ENCODE measurements at regions not wholly inside any gene's neighbourhood (a gene's known extent, or its start where the extent isn't known, plus 50 kb on each side); places are given as distances from the start of the nearest gene placed in this dataset.

GRCh38 chr2:236341067-236341466, 76.9 kb upstream of the ASB18 start:
- no peak overlapping the region for H3K4me3 ChIP-seq (ENCODE audit: control insufficient read depth in 1 of 2, extremely low read depth in 1 of 2, low read length in 1 of 2)
- Mint-ChIP-seq H3K27ac (no peak overlapping the region), H3K27me3 (peaks cover 5 to 9% of the 10 kb centered on the region in 2 donors), H3K36me3 (no peaks in the 10 kb centered on the region), H3K9me3 (no peaks in the 10 kb centered on the region), H3K4me1 (peaks cover 1 to 4% (median 2%) of the 10 kb centered on the region in 3 donors), H3K4me3 (no peak overlapping the region)
- peaks cover 0 to 39% of the 10 kb centered on the region in 2 experiments for H3K27me3 ChIP-seq (replicated peaks in 1 of 2; ENCODE audit: control insufficient read depth in 2 of 2, extremely low read depth in 1 of 2, insufficient read depth in 2 of 2, low read length in 1 of 2)
- H3K9me3 ChIP-seq, result no peaks in the 10 kb centered on the region
- no peaks in the 10 kb centered on the region for H3K4me1 ChIP-seq (ENCODE audit: control insufficient read depth in 1 of 2, extremely low read depth in 1 of 2, insufficient read depth in 2 of 2, low read length in 2 of 2)
- DNase-seq (no peak), ATAC-seq (replicated peaks in 1 of 4) (no peak)
- H3K36me3 ChIP-seq (ENCODE audit: control insufficient read depth in 2 of 2, extremely low read depth in 1 of 2, insufficient read depth in 1 of 2, low read length in 1 of 2), result no peaks in the 10 kb centered on the region
- WGBS (ENCODE audit: insufficient coverage), result 89% methylated on average over 6 of the region's 14 CpGs
- ChIA-PET POLR2A (no interaction called here), CTCF (no interaction called here)
- H3K27ac ChIP-seq (ENCODE audit: low read length), result no peak overlapping the region

GRCh38 chr2:236341721-236342120, 77.5 kb upstream of the ASB18 start:
- 93% methylated on average over 14 of the region's 14 CpGs for WGBS (ENCODE audit: insufficient coverage)
- H3K9me3 ChIP-seq, result no peaks in the 10 kb centered on the region
- no peak overlapping the region for H3K27ac ChIP-seq (ENCODE audit: low read length)
- ChIA-PET POLR2A (no interaction called here), CTCF (no interaction called here)
- no peak overlapping the region for H3K4me3 ChIP-seq (ENCODE audit: control insufficient read depth in 1 of 2, extremely low read depth in 1 of 2, low read length in 1 of 2)
- H3K27me3 ChIP-seq (replicated peaks in 1 of 2; ENCODE audit: control insufficient read depth in 2 of 2, extremely low read depth in 1 of 2, insufficient read depth in 2 of 2, low read length in 1 of 2), result peaks cover 0 to 34% of the 10 kb centered on the region in 2 experiments
- no peak overlapping the region for H3K27ac Mint-ChIP-seq
- no peaks in the 10 kb centered on the region for H3K36me3 ChIP-seq (ENCODE audit: control insufficient read depth in 2 of 2, extremely low read depth in 1 of 2, insufficient read depth in 1 of 2, low read length in 1 of 2)
- no peaks in the 10 kb centered on the region for H3K36me3 Mint-ChIP-seq
- no peak overlapping the region for H3K4me3 Mint-ChIP-seq
- no peaks in the 10 kb centered on the region for H3K9me3 Mint-ChIP-seq
- H3K27me3 Mint-ChIP-seq, result peaks cover 5 to 8% of the 10 kb centered on the region in 2 donors
- H3K4me1 ChIP-seq (ENCODE audit: control insufficient read depth in 1 of 2, extremely low read depth in 1 of 2, insufficient read depth in 2 of 2, low read length in 2 of 2), result no peaks in the 10 kb centered on the region
- DNase-seq (no peak), ATAC-seq (replicated peaks in 1 of 4) (no peak)
- H3K4me1 Mint-ChIP-seq, result peaks cover 1 to 4% (median 2%) of the 10 kb centered on the region in 3 donors

- no peak overlapping the region for H3K27ac ChIP-seq (ENCODE audit: low read length)
- ChIA-PET POLR2A (no interaction called here), CTCF (interaction anchor here in 1 of 2 donors (0.7 to 0.9 kb wide), 3 partner anchors 10 to 691 kb away, joined by 3 to 4 read pairs (median 3); no protein-coding TSS in a partner anchor)
- H3K4me1 Mint-ChIP-seq, result peaks cover 1 to 4% (median 2%) of the 10 kb centered on the region in 3 donors
- H3K4me3 ChIP-seq (ENCODE audit: control insufficient read depth in 1 of 2, extremely low read depth in 1 of 2, low read length in 1 of 2), result no peak overlapping the region
- no peak overlapping the region for H3K4me3 Mint-ChIP-seq
- DNase-seq, result no peak
- peaks cover 5 to 8% of the 10 kb centered on the region in 2 donors for H3K27me3 Mint-ChIP-seq
- H3K27me3 ChIP-seq (replicated peaks in 1 of 2; ENCODE audit: control insufficient read depth in 2 of 2, extremely low read depth in 1 of 2, insufficient read depth in 2 of 2, low read length in 1 of 2), result peaks cover 0 to 31% of the 10 kb centered on the region in 2 experiments
- no peak overlapping the region for H3K27ac Mint-ChIP-seq
- H3K4me1 ChIP-seq (ENCODE audit: control insufficient read depth in 1 of 2, extremely low read depth in 1 of 2, insufficient read depth in 2 of 2, low read length in 2 of 2), result no peaks in the 10 kb centered on the region
- no peaks in the 10 kb centered on the region for H3K9me3 Mint-ChIP-seq
- ATAC-seq (replicated peaks in 1 of 4), result no peak
- H3K36me3 ChIP-seq (ENCODE audit: control insufficient read depth in 2 of 2, extremely low read depth in 1 of 2, insufficient read depth in 1 of 2, low read length in 1 of 2), result no peaks in the 10 kb centered on the region
- H3K9me3 ChIP-seq, result no peaks in the 10 kb centered on the region
- 96% methylated on average over 9 of the region's 10 CpGs for WGBS (ENCODE audit: insufficient coverage)
- H3K36me3 Mint-ChIP-seq, result no peaks in the 10 kb centered on the region
Observed at GRCh38 chr2:236342507-236342906, 78.3 kb upstream of the ASB18 start.

GRCh38 chr2:236342951-236343350, 78.7 kb upstream of the ASB18 start:
- H3K27ac Mint-ChIP-seq, result no peak overlapping the region
- H3K27me3 ChIP-seq (replicated peaks in 1 of 2; ENCODE audit: control insufficient read depth in 2 of 2, extremely low read depth in 1 of 2, insufficient read depth in 2 of 2, low read length in 1 of 2), result peaks cover 0 to 31% of the 10 kb centered on the region in 2 experiments
- CTCF ChIA-PET, result interaction anchor here in 1 of 2 donors (0.7 to 0.9 kb wide), 3 partner anchors 10 to 690 kb away, joined by 3 to 4 read pairs (median 3); no protein-coding TSS in a partner anchor
- H3K4me3 ChIP-seq (ENCODE audit: control insufficient read depth in 1 of 2, extremely low read depth in 1 of 2, low read length in 1 of 2), result no peak overlapping the region
- H3K36me3 Mint-ChIP-seq, result no peaks in the 10 kb centered on the region
- no peaks in the 10 kb centered on the region for H3K4me1 ChIP-seq (ENCODE audit: control insufficient read depth in 1 of 2, extremely low read depth in 1 of 2, insufficient read depth in 2 of 2, low read length in 2 of 2)
- no peak for DNase-seq
- H3K36me3 ChIP-seq (ENCODE audit: control insufficient read depth in 2 of 2, extremely low read depth in 1 of 2, insufficient read depth in 1 of 2, low read length in 1 of 2), result no peaks in the 10 kb centered on the region
- no peak overlapping the region for H3K27ac ChIP-seq (ENCODE audit: low read length)
- H3K27me3 Mint-ChIP-seq, result peaks cover 6 to 8% of the 10 kb centered on the region in 2 donors
- no peak overlapping the region for H3K4me3 Mint-ChIP-seq
- peaks cover 1 to 4% (median 2%) of the 10 kb centered on the region in 3 donors for H3K4me1 Mint-ChIP-seq
- POLR2A ChIA-PET, result no interaction called here
- no peak for ATAC-seq (replicated peaks in 1 of 4)
- H3K9me3 ChIP-seq, result no peaks in the 10 kb centered on the region
- 83% methylated on average over 10 of the region's 12 CpGs for WGBS (ENCODE audit: insufficient coverage)
- no peaks in the 10 kb centered on the region for H3K9me3 Mint-ChIP-seq

GRCh38 chr2:236343400-236344161, 79.4 kb upstream of the ASB18 start:
- Histone ChIP-seq H3K27ac (ENCODE audit: low read length) (no peak overlapping the region), H3K9me3 (no peaks in the 10 kb centered on the region), H3K27me3 (replicated peaks in 1 of 2; ENCODE audit: control insufficient read depth in 2 of 2, extremely low read depth in 1 of 2, insufficient read depth in 2 of 2, low read length in 1 of 2) (peaks cover 0 to 36% of the 10 kb centered on the region in 2 experiments), H3K4me3 (ENCODE audit: control insufficient read depth in 1 of 2, extremely low read depth in 1 of 2, low read length in 1 of 2) (no peak overlapping the region), H3K4me1 (ENCODE audit: control insufficient read depth in 1 of 2, extremely low read depth in 1 of 2, insufficient read depth in 2 of 2, low read length in 2 of 2) (no peaks in the 10 kb centered on the region), H3K36me3 (ENCODE audit: control insufficient read depth in 2 of 2, extremely low read depth in 1 of 2, insufficient read depth in 1 of 2, low read length in 1 of 2) (no peaks in the 10 kb centered on the region)
- ATAC-seq (replicated peaks in 1 of 4) (no peak), DNase-seq (peak in 30 of 35 experiments; percentile 21 to 72 (median 42))
- Mint-ChIP-seq H3K4me3 (no peak overlapping the region), H3K36me3 (no peaks in the 10 kb centered on the region), H3K4me1 (peaks cover 1 to 4% (median 2%) of the 10 kb centered on the region in 3 donors), H3K27me3 (peaks cover 8 to 11% of the 10 kb centered on the region in 2 donors), H3K9me3 (no peaks in the 10 kb centered on the region), H3K27ac (no peak overlapping the region)
- ChIA-PET CTCF (interaction anchor here in 1 of 2 donors (0.6 to 1.0 kb wide), 6 partner anchors 9 to 730 kb away, joined by 3 to 4 read pairs (median 3); partner anchors contain the start of gene ACKR3), POLR2A (interaction anchor here in 1 of 2 donors (0.7 kb wide), 1 partner anchor 680 kb away, joined by 3 read pairs; no protein-coding TSS in a partner anchor)
- WGBS (ENCODE audit: insufficient coverage), result 67% methylated on average over 3 of the region's 10 CpGs

GRCh38 chr2:236344446-236344845, 80.2 kb upstream of the ASB18 start:
- Mint-ChIP-seq H3K36me3 (no peaks in the 10 kb centered on the region), H3K9me3 (no peaks in the 10 kb centered on the region), H3K27me3 (peaks cover 8 to 11% of the 10 kb centered on the region in 2 donors), H3K4me3 (no peak overlapping the region), H3K4me1 (peaks cover 0 to 2% (median 0%) of the 10 kb centered on the region in 3 donors), H3K27ac (no peak overlapping the region)
- no peak overlapping the region for H3K4me3 ChIP-seq (ENCODE audit: control insufficient read depth in 1 of 2, extremely low read depth in 1 of 2, low read length in 1 of 2)
- H3K27ac ChIP-seq (ENCODE audit: low read length), result no peak overlapping the region
- ChIA-PET POLR2A (no interaction called here), CTCF (interaction anchor here in 1 of 2 donors (0.6 to 0.9 kb wide), 2 partner anchors 34 to 225 kb away, joined by 3 to 4 read pairs; partner anchors contain the start of gene ACKR3)
- no peaks in the 10 kb centered on the region for H3K36me3 ChIP-seq (ENCODE audit: control insufficient read depth in 2 of 2, extremely low read depth in 1 of 2, insufficient read depth in 1 of 2, low read length in 1 of 2)
- no peaks in the 10 kb centered on the region for H3K4me1 ChIP-seq (ENCODE audit: control insufficient read depth in 1 of 2, extremely low read depth in 1 of 2, insufficient read depth in 2 of 2, low read length in 2 of 2)
- ATAC-seq (replicated peaks in 1 of 4), result no peak
- no peaks in the 10 kb centered on the region for H3K9me3 ChIP-seq
- DNase-seq, result no peak
- peaks cover 0 to 41% of the 10 kb centered on the region in 2 experiments for H3K27me3 ChIP-seq (replicated peaks in 1 of 2; ENCODE audit: control insufficient read depth in 2 of 2, extremely low read depth in 1 of 2, insufficient read depth in 2 of 2, low read length in 1 of 2)
- WGBS (ENCODE audit: insufficient coverage), result 58% methylated on average over 3 of the region's 7 CpGs

All from T-cell (primary cell).